SW 1271 (cell line): ENCODE measurements at regions not wholly inside any gene's neighbourhood (a gene's known extent, or its start where the extent isn't known, plus 50 kb on each side); places are given as distances from the start of the nearest gene placed in this dataset.

Source experiments
- DNase-seq, 2 experiments: peaks; one replicate each; lab custom pipeline; 2025; lab: John Stamatoyannopoulos, UW

- no peak for DNase-seq
Observed at GRCh38 chr21:15526798-15527197, 203.0 kb upstream of the USP25 start.

- no peak for DNase-seq
Observed at GRCh38 chr21:15528346-15528745, 201.4 kb upstream of the USP25 start.

- DNase-seq, result no peak
Observed at GRCh38 chr21:15531986-15532385, 197.8 kb upstream of the USP25 start.

- DNase-seq, result no peak
Observed at GRCh38 chr21:15533618-15534017, 196.2 kb upstream of the USP25 start.

GRCh38 chr21:15534450-15534886, 195.3 kb upstream of the USP25 start:
- DNase-seq, result no peak

GRCh38 chr21:15539376-15539775, 190.4 kb upstream of the USP25 start:
- no peak for DNase-seq

GRCh38 chr21:15543473-15543872, 186.3 kb upstream of the USP25 start:
- no peak for DNase-seq

GRCh38 chr21:15549671-15550070, 180.1 kb upstream of the USP25 start:
- DNase-seq, result no peak

- peak in 1 of 2 experiments; percentile 9 for DNase-seq
Observed at GRCh38 chr21:15552914-15553494, 176.8 kb upstream of the USP25 start.

- no peak for DNase-seq
Observed at GRCh38 chr21:15557925-15558324, 171.9 kb upstream of the USP25 start.

- no peak for DNase-seq
Observed at GRCh38 chr21:15558884-15559283, 170.9 kb upstream of the USP25 start.

- no peak for DNase-seq
Observed at GRCh38 chr21:15559660-15560059, 170.1 kb upstream of the USP25 start.

GRCh38 chr21:15560383-15561056, 169.3 kb upstream of the USP25 start:
- no peak for DNase-seq

GRCh38 chr21:15562748-15563147, 167.0 kb upstream of the USP25 start:
- no peak for DNase-seq

GRCh38 chr21:15564907-15565306, 164.9 kb upstream of the USP25 start:
- DNase-seq, result no peak

- no peak for DNase-seq
Observed at GRCh38 chr21:15566703-15567102, 163.1 kb upstream of the USP25 start.

- DNase-seq, result no peak
Observed at GRCh38 chr21:15567191-15567590, 162.6 kb upstream of the USP25 start.

- no peak for DNase-seq
Observed at GRCh38 chr21:15568516-15568915, 161.3 kb upstream of the USP25 start.

GRCh38 chr21:15586752-15587427, 142.9 kb upstream of the USP25 start:
- no peak for DNase-seq

- DNase-seq, result peak in 1 of 2 experiments; percentile 33
Observed at GRCh38 chr21:15592271-15592860, 137.4 kb upstream of the USP25 start.

- DNase-seq, result no peak
Observed at GRCh38 chr21:15592957-15593356, 136.8 kb upstream of the USP25 start.

- no peak for DNase-seq
Observed at GRCh38 chr21:15601390-15601789, 128.4 kb upstream of the USP25 start.

GRCh38 chr21:15604413-15604812, 125.4 kb upstream of the USP25 start:
- DNase-seq, result no peak
